GM23338 (cell line): ENCODE measurements at regions not wholly inside any gene's neighbourhood (a gene's known extent, or its start where the extent isn't known, plus 50 kb on each side); places are given as distances from the start of the nearest gene placed in this dataset.

Experiments used
- ATAC-seq: fragments of 200-7000 bp; cut with Tn5 transposase; 3 replicates; pipeline ENCODE4 v1.9.1; 2020
- DNase-seq: peaks from one replicate; pipeline ENCODE4 v3.0.0-alpha.2; 2015; ENCODE audit warnings: low spot score
- H2AFZ ChIP-seq: fragments of 200-600 bp; sonication (generic); 2 replicates; pipeline ENCODE4 v1.8.0; 2016; ENCODE audit warnings: antibody characterized with exemption, mild to moderate bottlenecking, moderate library complexity
- H3F3A ChIP-seq: fragments of 200-600 bp; sonication (generic); replicated peaks from 2 replicates; pipeline ENCODE4 v1.8.0; 2017; ENCODE audit warnings: antibody characterized with exemption, mixed run types, low read depth
- H3K27ac ChIP-seq: fragments of 200-600 bp; sonication (generic); 2 replicates; pipeline ENCODE4 v1.6.1; 2016; ENCODE audit warnings: low read depth
- H3K27me3 ChIP-seq: fragments of 200-600 bp; sonication (generic); 2 replicates; pipeline ENCODE4 v1.8.0; 2016; ENCODE audit warnings: mild to moderate bottlenecking, mixed run types, moderate library complexity; ENCODE audit not compliant: insufficient read depth
- H3K36me3 ChIP-seq: fragments of 200-600 bp; sonication (generic); 2 replicates; pipeline ENCODE4 v1.8.0; 2016; ENCODE audit warnings: mild to moderate bottlenecking; ENCODE audit not compliant: insufficient read depth
- H3K4me1 ChIP-seq: fragments of 200-600 bp; sonication (generic); 2 replicates; pipeline ENCODE4 v1.8.0; 2016; ENCODE audit warnings: mild to moderate bottlenecking, moderate library complexity; ENCODE audit not compliant: insufficient read depth
- H3K4me2 ChIP-seq: fragments of 200-600 bp; sonication (generic); 2 replicates; pipeline ENCODE4 v1.7.1; 2017; ENCODE audit warnings: mixed run types
- H3K4me3 ChIP-seq: fragments of 200-600 bp; sonication (generic); 2 replicates; pipeline ENCODE4 v1.6.1; 2016; ENCODE audit warnings: mixed run types
- H3K79me2 ChIP-seq: fragments of 200-600 bp; sonication (generic); replicated peaks from 2 replicates; pipeline ENCODE4 v1.8.0; 2017; ENCODE audit warnings: mild to moderate bottlenecking; ENCODE audit not compliant: insufficient read depth
- H3K9me2 ChIP-seq: fragments of 200-600 bp; sonication (generic); 2 replicates; pipeline ENCODE4 v1.8.0; 2017; ENCODE audit not compliant: insufficient read depth
- H4K20me1 ChIP-seq: fragments of 200-600 bp; sonication (generic); replicated peaks from 2 replicates; pipeline ENCODE4 v1.8.0; 2017; ENCODE audit warnings: mild to moderate bottlenecking; ENCODE audit not compliant: insufficient read depth
- H3K27ac Mint-ChIP-seq: 2 replicates; pipeline ENCODE4 v1.8.0; 2020; ENCODE audit warnings: inconsistent platforms, mild to moderate bottlenecking, moderate library complexity, mixed read lengths
- H3K27me3 Mint-ChIP-seq: 3 replicates; pipeline ENCODE4 v1.8.0; 2022; ENCODE audit warnings: low read depth, mild to moderate bottlenecking, moderate library complexity, mixed read lengths, inconsistent platforms; ENCODE audit not compliant: insufficient read depth, poor library complexity
- H3K36me3 Mint-ChIP-seq: 3 replicates; pipeline ENCODE4 v1.8.0; 2021; ENCODE audit warnings: low read depth, mild to moderate bottlenecking, inconsistent platforms, moderate library complexity, mixed read lengths
- H3K4me1 Mint-ChIP-seq: 3 replicates; pipeline ENCODE4 v1.8.0; 2020; ENCODE audit warnings: mild to moderate bottlenecking, inconsistent platforms, mixed read lengths
- H3K4me3 Mint-ChIP-seq: 3 replicates; pipeline ENCODE4 v1.8.0; 2021; ENCODE audit warnings: moderate library complexity, mild to moderate bottlenecking, inconsistent platforms, mixed read lengths
- H3K9me3 Mint-ChIP-seq: 3 replicates; pipeline ENCODE4 v1.8.0; 2020; ENCODE audit warnings: moderate library complexity, mild to moderate bottlenecking, inconsistent platforms, mixed read lengths
- CREB1 ChIP-seq: fragments of 250-450 bp; sonication (Bioruptor Pico); IDR thresholded peaks from 2 replicates; pipeline ENCODE4 v1.5.0; 2020; ENCODE audit warnings: low read depth, mild to moderate bottlenecking, moderate library complexity
- CTCF ChIP-seq, 2 experiments: fragments of 200-600 bp in 1 of 2; sonication (generic) in 1 of 2; conservative IDR thresholded peaks; 2 replicates each; pipeline versions ENCODE4 v1.5.1 to v1.6.1; 2016 to 2017; ENCODE audit warnings: antibody characterized with exemption in 2 of 2, low read depth in 2 of 2, mild to moderate bottlenecking in 2 of 2, moderate library complexity in 1 of 2
- ETS1 ChIP-seq: IDR thresholded peaks from 2 replicates; pipeline ENCODE4 v1.6.1; 2016; ENCODE audit warnings: antibody characterized with exemption
- EZH2 ChIP-seq: fragments of 200-600 bp; sonication (generic); IDR thresholded peaks from one replicate; pipeline ENCODE4 v1.8.0; 2017; ENCODE audit warnings: antibody characterized with exemption, mild to moderate bottlenecking, low read depth; ENCODE audit not compliant: unreplicated experiment
- EZH2phosphoT487 ChIP-seq: fragments of 200-600 bp; sonication (generic); IDR thresholded peaks from one replicate; pipeline ENCODE4 v1.8.1; 2018; ENCODE audit warnings: antibody characterized with exemption; ENCODE audit not compliant: unreplicated experiment
- JUNB ChIP-seq: IDR thresholded peaks from one replicate; pipeline ENCODE4 v1.6.1; 2016; ENCODE audit warnings: antibody characterized with exemption; ENCODE audit not compliant: unreplicated experiment
- NANOG ChIP-seq: IDR thresholded peaks from 2 replicates; pipeline ENCODE4 v1.6.1; 2016; ENCODE audit warnings: antibody characterized with exemption, borderline replicate concordance
- POLR2AphosphoS5 ChIP-seq: IDR thresholded peaks from 2 replicates; pipeline ENCODE4 v1.6.1; 2016; ENCODE audit warnings: antibody characterized with exemption, low read depth
- REST ChIP-seq: IDR thresholded peaks from one replicate; pipeline ENCODE4 v1.6.1; 2018; ENCODE audit warnings: antibody characterized with exemption; ENCODE audit not compliant: unreplicated experiment
- STAT1 ChIP-seq: IDR thresholded peaks from one replicate; pipeline ENCODE4 v1.6.1; 2016; ENCODE audit warnings: antibody characterized with exemption; ENCODE audit not compliant: unreplicated experiment
- ZNF114 ChIP-seq: fragments of 250-450 bp; sonication (Bioruptor Pico); IDR thresholded peaks from 2 replicates; pipeline ENCODE4 v1.5.0; 2020; ENCODE audit warnings: mild to moderate bottlenecking, moderate library complexity
- ZNF331 ChIP-seq: fragments of 250-450 bp; sonication (Bioruptor Pico); IDR thresholded peaks from 2 replicates; pipeline ENCODE4 v1.5.0; 2020; ENCODE audit warnings: low read depth, mild to moderate bottlenecking, moderate library complexity
- ZNF462 ChIP-seq: fragments of 250-450 bp; sonication (Bioruptor Pico); IDR thresholded peaks from 2 replicates; pipeline ENCODE4 v1.5.0; 2020; ENCODE audit warnings: mild to moderate bottlenecking, moderate library complexity

- Histone ChIP-seq H3K79me2 (no peaks in the 10 kb centered on the region), H3K4me2 (peak overlapping the region; percentile 16; the same call in 1 of the 2 replicates), H3K27ac (no peak overlapping the region), H2AFZ (no peak overlapping the region), H3K36me3 (no peaks in the 10 kb centered on the region), H3F3A (no peaks in the 10 kb centered on the region), H3K27me3 (no peaks in the 10 kb centered on the region), H3K4me3 (no peak overlapping the region), H3K9me2 (no peaks in the 10 kb centered on the region), H4K20me1 (no peaks in the 10 kb centered on the region), H3K4me1 (peaks cover 37% of the 10 kb centered on the region)
- no peak for ATAC-seq
- H3K36me3 Mint-ChIP-seq, result no peaks in the 10 kb centered on the region
- H3K27me3 Mint-ChIP-seq, result peaks cover 1% of the 10 kb centered on the region
- TF ChIP-seq POLR2AphosphoS5 (no peak), ZNF114 (CRISPR knock-in tag) (no peak), ZNF331 (CRISPR knock-in tag) (no peak), CTCF (conservative IDR thresholded peaks at IDR 0.05; ENCODE audit: low read depth in 2 of 2) (no peak), REST (no peak), CREB1 (CRISPR knock-in tag) (no peak), EZH2phosphoT487 (no peak), NANOG (no peak), STAT1 (no peak), EZH2 (no peak), ETS1 (no peak), JUNB (no peak), ZNF462 (no peak)
- H3K4me3 Mint-ChIP-seq, result no peak overlapping the region
- H3K4me1 Mint-ChIP-seq, result peaks cover 48% of the 10 kb centered on the region
- no peak for DNase-seq
- H3K9me3 Mint-ChIP-seq, result no peaks in the 10 kb centered on the region
- H3K27ac Mint-ChIP-seq, result no peak overlapping the region; the same call in none of the 2 replicates
These were observed 779.3 kb upstream of the WWC1 start for GRCh38 chr5:167512111-167512510.
